Peyer's patch (tissue), 4 donors: ENCODE measurements at regions not wholly inside any gene's neighbourhood (a gene's known extent, or its start where the extent isn't known, plus 50 kb on each side); places are given as distances from the start of the nearest gene placed in this dataset.

Source experiments
- POLR2A ChIP-seq, 2 donors: fragments of 450-650 bp; IDR thresholded peaks; one replicate each; pipeline ENCODE4 v1.5.1; 2017; ENCODE audit warnings: antibody characterized with exemption in 2 of 2, mild to moderate bottlenecking in 2 of 2, moderate library complexity in 2 of 2
- TF ChIP-seq, protein P1 (sequence below), 6 experiments: fragments of 450-650 bp in 4 of 6; fragments of 200-600 bp in 2 of 6; sonication (generic) in 1 of 6; IDR thresholded peaks; one replicate each; pipeline ENCODE4 v1.5.1; 2017 to 2019; ENCODE audit warnings: antibody characterized with exemption in 6 of 6, mild to moderate bottlenecking in 3 of 6, moderate library complexity in 1 of 6

- TF ChIP-seq POLR2A (IDR thresholded peaks at IDR 0.05) = no peak
- TF ChIP-seq, protein P1, sequence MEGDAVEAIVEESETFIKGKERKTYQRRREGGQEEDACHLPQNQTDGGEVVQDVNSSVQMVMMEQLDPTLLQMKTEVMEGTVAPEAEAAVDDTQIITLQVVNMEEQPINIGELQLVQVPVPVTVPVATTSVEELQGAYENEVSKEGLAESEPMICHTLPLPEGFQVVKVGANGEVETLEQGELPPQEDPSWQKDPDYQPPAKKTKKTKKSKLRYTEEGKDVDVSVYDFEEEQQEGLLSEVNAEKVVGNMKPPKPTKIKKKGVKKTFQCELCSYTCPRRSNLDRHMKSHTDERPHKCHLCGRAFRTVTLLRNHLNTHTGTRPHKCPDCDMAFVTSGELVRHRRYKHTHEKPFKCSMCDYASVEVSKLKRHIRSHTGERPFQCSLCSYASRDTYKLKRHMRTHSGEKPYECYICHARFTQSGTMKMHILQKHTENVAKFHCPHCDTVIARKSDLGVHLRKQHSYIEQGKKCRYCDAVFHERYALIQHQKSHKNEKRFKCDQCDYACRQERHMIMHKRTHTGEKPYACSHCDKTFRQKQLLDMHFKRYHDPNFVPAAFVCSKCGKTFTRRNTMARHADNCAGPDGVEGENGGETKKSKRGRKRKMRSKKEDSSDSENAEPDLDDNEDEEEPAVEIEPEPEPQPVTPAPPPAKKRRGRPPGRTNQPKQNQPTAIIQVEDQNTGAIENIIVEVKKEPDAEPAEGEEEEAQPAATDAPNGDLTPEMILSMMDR (IDR thresholded peaks at IDR 0.05) = no peak
These were observed 261.6 kb downstream of the MDFIC start for GRCh38 chr7:115183431-115184057.
